ENCODE measurements at regions not wholly inside any gene's neighbourhood (a gene's known extent, or its start where the extent isn't known, plus 50 kb on each side); places are given as distances from the start of the nearest gene placed in this dataset.

- TF ChIP-seq SRF (IDR thresholded peaks at IDR 0.05; ENCODE audit: low read depth), result no peak
- TF ChIP-seq ZBTB33 (IDR thresholded peaks at IDR 0.05; ENCODE audit: extremely low read depth, insufficient replicate concordance, low read length), result no peak
- TF ChIP-seq, protein P1, sequence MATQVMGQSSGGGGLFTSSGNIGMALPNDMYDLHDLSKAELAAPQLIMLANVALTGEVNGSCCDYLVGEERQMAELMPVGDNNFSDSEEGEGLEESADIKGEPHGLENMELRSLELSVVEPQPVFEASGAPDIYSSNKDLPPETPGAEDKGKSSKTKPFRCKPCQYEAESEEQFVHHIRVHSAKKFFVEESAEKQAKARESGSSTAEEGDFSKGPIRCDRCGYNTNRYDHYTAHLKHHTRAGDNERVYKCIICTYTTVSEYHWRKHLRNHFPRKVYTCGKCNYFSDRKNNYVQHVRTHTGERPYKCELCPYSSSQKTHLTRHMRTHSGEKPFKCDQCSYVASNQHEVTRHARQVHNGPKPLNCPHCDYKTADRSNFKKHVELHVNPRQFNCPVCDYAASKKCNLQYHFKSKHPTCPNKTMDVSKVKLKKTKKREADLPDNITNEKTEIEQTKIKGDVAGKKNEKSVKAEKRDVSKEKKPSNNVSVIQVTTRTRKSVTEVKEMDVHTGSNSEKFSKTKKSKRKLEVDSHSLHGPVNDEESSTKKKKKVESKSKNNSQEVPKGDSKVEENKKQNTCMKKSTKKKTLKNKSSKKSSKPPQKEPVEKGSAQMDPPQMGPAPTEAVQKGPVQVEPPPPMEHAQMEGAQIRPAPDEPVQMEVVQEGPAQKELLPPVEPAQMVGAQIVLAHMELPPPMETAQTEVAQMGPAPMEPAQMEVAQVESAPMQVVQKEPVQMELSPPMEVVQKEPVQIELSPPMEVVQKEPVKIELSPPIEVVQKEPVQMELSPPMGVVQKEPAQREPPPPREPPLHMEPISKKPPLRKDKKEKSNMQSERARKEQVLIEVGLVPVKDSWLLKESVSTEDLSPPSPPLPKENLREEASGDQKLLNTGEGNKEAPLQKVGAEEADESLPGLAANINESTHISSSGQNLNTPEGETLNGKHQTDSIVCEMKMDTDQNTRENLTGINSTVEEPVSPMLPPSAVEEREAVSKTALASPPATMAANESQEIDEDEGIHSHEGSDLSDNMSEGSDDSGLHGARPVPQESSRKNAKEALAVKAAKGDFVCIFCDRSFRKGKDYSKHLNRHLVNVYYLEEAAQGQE (IDR thresholded peaks at IDR 0.05; ENCODE audit: low read depth), result no peak
- TF ChIP-seq JUND (IDR thresholded peaks at IDR 0.05), result no peak
- no peak for TF ChIP-seq EZH2 (IDR thresholded peaks at IDR 0.05)
- no peak for TF ChIP-seq ZFX (IDR thresholded peaks at IDR 0.05)
- TF ChIP-seq MAX (IDR thresholded peaks at IDR 0.05), result no peak
- TF ChIP-seq TCF7L2 (IDR thresholded peaks at IDR 0.05; ENCODE audit: borderline replicate concordance, extremely low read depth, insufficient read depth, insufficient read length), result no peak
- TF ChIP-seq EZH2phosphoT487 (IDR thresholded peaks at IDR 0.05; ENCODE audit: borderline replicate concordance), result no peak
- no peak for TF ChIP-seq EGR1 (IDR thresholded peaks at IDR 0.05; ENCODE audit: low read depth)
- TF ChIP-seq CBX3 (IDR thresholded peaks at IDR 0.05; ENCODE audit: low read depth), result no peak
- no peak for TF ChIP-seq SIN3A (IDR thresholded peaks at IDR 0.05; ENCODE audit: low read depth)
- TF ChIP-seq RAD21 (IDR thresholded peaks at IDR 0.05; ENCODE audit: low read depth), result no peak
- TF ChIP-seq POLR2A (IDR thresholded peaks at IDR 0.05; ENCODE audit: borderline replicate concordance, extremely low read depth, insufficient read depth, insufficient read length), result no peak
- CTCF ChIA-PET, result no interaction called here
- no peak overlapping the region for H3K9ac ChIP-seq (ENCODE audit: low read length)
- RAD21 ChIA-PET (ENCODE audit: low non-redundant PET in 1 of 2, low total read pairs in 2 of 2, uncharacterized antibody in 2 of 2, unreplicated experiment in 2 of 2), result no interaction called here
- H3K9me2 ChIP-seq (ENCODE audit: insufficient read depth), result no peaks in the 10 kb centered on the region
- BruUV-seq (replicated peaks), result no TSS peak
- H3K79me2 ChIP-seq (ENCODE audit: insufficient read depth, low read length), result no peaks in the 10 kb centered on the region
- POLR2A ChIA-PET, result no interaction called here
- H3K27ac ChIP-seq (ENCODE audit: low read depth, low read length), result no peak overlapping the region
- intact Hi-C loops (cut with micrococcal nuclease), result no loop called here
- H3K4me1 ChIP-seq (ENCODE audit: control insufficient read depth in 1 of 2, insufficient read depth in 2 of 2, low read length in 2 of 2), result no peaks in the 10 kb centered on the region
- no peaks in the 10 kb centered on the region for H4K20me1 ChIP-seq (ENCODE audit: insufficient read depth)
- H3K4me3 ChIP-seq (replicated peaks in 1 of 2; ENCODE audit: low read depth in 1 of 2, low read length in 2 of 2), result no peak overlapping the region
- no peak for ATAC-seq
- H3K4me2 ChIP-seq (ENCODE audit: low read length), result no peak overlapping the region
- H3K36me3 ChIP-seq (ENCODE audit: control insufficient read depth in 1 of 2, insufficient read depth in 2 of 2, low read length in 2 of 2), result no peaks in the 10 kb centered on the region
- H3K9me3 ChIP-seq (ENCODE audit: control insufficient read depth in 1 of 2, insufficient read depth in 1 of 2, low read depth in 1 of 2, low read length in 2 of 2), result no peaks in the 10 kb centered on the region
- H3K27me3 ChIP-seq (ENCODE audit: insufficient read depth, low read length), result peaks cover 6% of the 10 kb centered on the region; the same call in 1 of the 2 replicates
- no peak for DNase-seq (ENCODE audit: low read depth, low spot score)
- no peak overlapping the region for H2AFZ ChIP-seq (ENCODE audit: low read depth, low read length, poor library complexity, severe bottlenecking)
Observed at GRCh38 chr16:26913851-26914250, 152.9 kb upstream of the C16orf82 start.
